B cell (primary cell): ENCODE measurements at regions not wholly inside any gene's neighbourhood (a gene's known extent, or its start where the extent isn't known, plus 50 kb on each side); places are given as distances from the start of the nearest gene placed in this dataset.

ENCODE experiments used
- ATAC-seq: fragments of 200-7000 bp; cut with Tn5 transposase; one replicate; pipeline ENCODE4 v1.10.0; 2021; ENCODE audit warnings: low read depth, mild to moderate bottlenecking, moderate number of reproducible peaks, moderate library complexity
- CTCF ChIA-PET: fragments of 350-600 bp; sonication (Branson Sonifier 250); formaldehyde crosslinking; loops from one replicate; lab custom pipeline; 2021; ENCODE audit warnings: antibody characterized with exemption, inconsistent platforms; lab: Charles Lee
- POLR2A ChIA-PET: fragments of 350-600 bp; sonication (Branson Sonifier 250); formaldehyde crosslinking; loops from one replicate; lab custom pipeline; 2021; ENCODE audit warnings: antibody characterized with exemption; lab: Charles Lee
- DNase-seq: peaks from one replicate; pipeline ENCODE4 v3.0.0; 2013
- H2AFZ ChIP-seq: 2 replicates; pipeline ENCODE4 v1.6.1; 2012; ENCODE audit warnings: mild to moderate bottlenecking, low read depth, low read length; ENCODE audit not compliant: insufficient read depth, poor library complexity, severe bottlenecking
- H3K27ac ChIP-seq, 2 donors: 1 replicate in 1 of 2; 2 replicates in 1 of 2; pipeline ENCODE4 v1.5.1; 2012 to 2013; ENCODE audit warnings: low read length in 2 of 2, mild to moderate bottlenecking in 2 of 2, moderate library complexity in 1 of 2
- H3K27me3 ChIP-seq, 4 experiments: fragments of 200-600 bp in 1 of 4; sonication (generic) in 1 of 4; replicated peaks in 1 of 4; 1 replicate in 2 of 4; 2 replicates in 2 of 4; pipeline versions ENCODE4 v1.6.1 to v1.7.0; 2013 to 2016; ENCODE audit warnings: low read length in 3 of 4, mild to moderate bottlenecking in 2 of 4, mixed read lengths in 1 of 4, moderate library complexity in 1 of 4; ENCODE audit not compliant: insufficient read depth in 4 of 4, control insufficient read depth in 3 of 4; ENCODE audit errors: control extremely low read depth in 1 of 4
- H3K36me3 ChIP-seq, 2 experiments: replicated peaks in 1 of 2; 1 replicate in 1 of 2; 2 replicates in 1 of 2; pipeline versions ENCODE4 v1.6.1 to v1.7.1; 2013; ENCODE audit warnings: low read length in 1 of 2; ENCODE audit not compliant: insufficient read depth in 2 of 2, control insufficient read depth in 1 of 2; ENCODE audit errors: control extremely low read depth in 1 of 2, extremely low read depth in 1 of 2
- H3K4me1 ChIP-seq, 2 donors: fragments of 200-600 bp in 1 of 2; sonication (generic) in 1 of 2; 1 replicate in 1 of 2; 2 replicates in 1 of 2; pipeline versions ENCODE4 v1.5.1 to v1.6.1; 2013 to 2017; ENCODE audit warnings: low read length in 2 of 2; ENCODE audit not compliant: control insufficient read depth in 2 of 2, insufficient read depth in 2 of 2
- H3K4me2 ChIP-seq: replicated peaks from 2 replicates; pipeline ENCODE3; 2012; ENCODE audit warnings: mild to moderate bottlenecking, low read depth, low read length; ENCODE audit not compliant: poor library complexity, severe bottlenecking
- H3K4me3 ChIP-seq, 5 experiments: fragments of 200-600 bp in 1 of 5; sonication (generic) in 1 of 5; 1 replicate in 3 of 5; 2 replicates in 2 of 5; pipeline versions ENCODE4 v1.5.1 to v1.7.0; 2011 to 2016; ENCODE audit warnings: low read length in 4 of 5, mild to moderate bottlenecking in 4 of 5, low read depth in 2 of 5, control low read depth in 1 of 5, moderate library complexity in 1 of 5; ENCODE audit not compliant: insufficient read depth in 1 of 5; ENCODE audit errors: control extremely low read depth in 1 of 5, extremely low read depth in 1 of 5
- H3K79me2 ChIP-seq: fragments of 200-600 bp; sonication (generic); one replicate; pipeline ENCODE4 v1.6.0; 2016; ENCODE audit warnings: low read length; ENCODE audit not compliant: control insufficient read depth, insufficient read depth
- H3K9ac ChIP-seq: fragments of 200-600 bp; sonication (generic); 2 replicates; pipeline ENCODE4 v1.6.1; 2017; ENCODE audit warnings: mild to moderate bottlenecking, low read length, moderate library complexity
- H3K9me3 ChIP-seq, 3 donors: one replicate each; pipeline versions ENCODE4 v1.6.1 to v1.7.1; 2013; ENCODE audit warnings: low read length in 2 of 3; ENCODE audit not compliant: control insufficient read depth in 2 of 3, insufficient read depth in 1 of 3; ENCODE audit errors: control extremely low read depth in 1 of 3
- H4K20me1 ChIP-seq: 2 replicates; pipeline ENCODE4 v1.6.0; 2012; ENCODE audit warnings: mild to moderate bottlenecking, low read length; ENCODE audit not compliant: insufficient read depth, control insufficient read depth, poor library complexity, severe bottlenecking
- H3K27ac Mint-ChIP-seq: one replicate; pipeline ENCODE4 v1.8.0; 2021; ENCODE audit warnings: mixed read lengths
- H3K27me3 Mint-ChIP-seq: one replicate; pipeline ENCODE4 v1.8.0; 2021; ENCODE audit warnings: mixed read lengths
- H3K4me1 Mint-ChIP-seq: one replicate; pipeline ENCODE4 v1.8.0; 2021; ENCODE audit warnings: mixed read lengths
- H3K4me3 Mint-ChIP-seq: one replicate; pipeline ENCODE4 v1.8.0; 2021; ENCODE audit warnings: mixed read lengths
- H3K9me3 Mint-ChIP-seq: one replicate; pipeline ENCODE4 v1.8.0; 2022; ENCODE audit warnings: mixed read lengths; ENCODE audit not compliant: insufficient read depth
- EZH2 ChIP-seq: IDR thresholded peaks from 2 replicates; pipeline ENCODE4 v1.6.1; 2012; ENCODE audit warnings: borderline replicate concordance, low read depth, mild to moderate bottlenecking, moderate library complexity, low read length; ENCODE audit not compliant: insufficient read depth, poor library complexity, severe bottlenecking
- WGBS: methylation state at CpG from one replicate; pipeline ENCODE4 v1.1.5; 2013; ENCODE audit warnings: missing lambda C conversion rate; ENCODE audit not compliant: insufficient coverage; 5-methylcytosine and 5-hydroxymethylcytosine counted together
- intact Hi-C: fragments of 100-400 bp; cut with micrococcal nuclease; formaldehyde crosslinking; loops from one replicate; pipeline ENCODE4 v1.10.0; 2022
- TF ChIP-seq, protein P1 (sequence below): fragments of 200-600 bp; IDR thresholded peaks from one replicate; pipeline ENCODE4 v1.8.0; 2022; ENCODE audit warnings: antibody characterized with exemption, mild to moderate bottlenecking

DNA sequence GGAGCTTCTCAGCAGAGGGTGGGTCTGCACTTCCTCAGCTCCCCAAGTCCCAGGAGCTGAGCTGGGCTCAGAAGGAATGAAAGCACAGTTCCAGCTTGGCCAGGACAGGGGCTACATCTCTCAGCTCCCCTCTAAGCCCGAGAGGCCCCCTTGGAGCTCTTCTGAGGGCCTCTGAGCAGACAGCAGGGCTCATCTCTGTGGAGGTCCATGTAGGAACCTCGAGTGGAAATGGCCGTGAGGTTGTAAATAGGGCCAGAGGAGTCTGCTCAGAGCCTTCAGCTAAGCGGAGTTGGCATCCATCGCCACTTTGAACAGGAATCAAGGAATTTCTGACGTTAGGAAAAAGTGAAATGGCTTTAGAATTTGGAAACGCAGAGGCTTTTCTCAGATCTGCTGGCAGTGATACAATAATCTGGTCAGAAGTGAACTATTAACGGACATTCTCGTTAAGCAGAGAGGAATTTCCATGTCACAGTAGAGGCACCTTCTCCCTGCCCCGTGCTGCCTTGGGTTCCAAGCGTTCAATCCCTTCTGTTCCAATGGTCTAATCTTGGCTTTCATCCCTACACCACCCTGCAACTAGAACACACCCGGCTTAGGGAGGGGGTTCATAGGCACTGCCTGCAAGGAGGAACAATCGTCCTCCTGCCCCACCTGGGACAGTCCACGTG lies 213.9 kb downstream of the NDUFA10 start:
- Mint-ChIP-seq H3K27me3 (no peaks in the 10 kb centered on the region), H3K4me1 (no peaks in the 10 kb centered on the region), H3K27ac (no peak overlapping the region), H3K9me3 (no peaks in the 10 kb centered on the region), H3K4me3 (no peak overlapping the region)
- intact Hi-C loops = no loop called here
- Histone ChIP-seq H3K4me1 (no peaks in the 10 kb centered on the region), H2AFZ (no peak overlapping the region), H3K27ac (no peak overlapping the region), H4K20me1 (no peaks in the 10 kb centered on the region), H3K79me2 (no peaks in the 10 kb centered on the region), H3K4me2 (no peak overlapping the region), H3K4me3 (no peak overlapping the region), H3K9me3 (no peaks in the 10 kb centered on the region), H3K9ac (no peak overlapping the region), H3K27me3 (no peaks in the 10 kb centered on the region), H3K36me3 (no peaks in the 10 kb centered on the region)
- no peak for DNase-seq
- no peak for TF ChIP-seq EZH2
- TF ChIP-seq, protein P1, sequence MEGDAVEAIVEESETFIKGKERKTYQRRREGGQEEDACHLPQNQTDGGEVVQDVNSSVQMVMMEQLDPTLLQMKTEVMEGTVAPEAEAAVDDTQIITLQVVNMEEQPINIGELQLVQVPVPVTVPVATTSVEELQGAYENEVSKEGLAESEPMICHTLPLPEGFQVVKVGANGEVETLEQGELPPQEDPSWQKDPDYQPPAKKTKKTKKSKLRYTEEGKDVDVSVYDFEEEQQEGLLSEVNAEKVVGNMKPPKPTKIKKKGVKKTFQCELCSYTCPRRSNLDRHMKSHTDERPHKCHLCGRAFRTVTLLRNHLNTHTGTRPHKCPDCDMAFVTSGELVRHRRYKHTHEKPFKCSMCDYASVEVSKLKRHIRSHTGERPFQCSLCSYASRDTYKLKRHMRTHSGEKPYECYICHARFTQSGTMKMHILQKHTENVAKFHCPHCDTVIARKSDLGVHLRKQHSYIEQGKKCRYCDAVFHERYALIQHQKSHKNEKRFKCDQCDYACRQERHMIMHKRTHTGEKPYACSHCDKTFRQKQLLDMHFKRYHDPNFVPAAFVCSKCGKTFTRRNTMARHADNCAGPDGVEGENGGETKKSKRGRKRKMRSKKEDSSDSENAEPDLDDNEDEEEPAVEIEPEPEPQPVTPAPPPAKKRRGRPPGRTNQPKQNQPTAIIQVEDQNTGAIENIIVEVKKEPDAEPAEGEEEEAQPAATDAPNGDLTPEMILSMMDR = no peak
- POLR2A ChIA-PET = no interaction called here
- no peak for ATAC-seq
- CTCF ChIA-PET = no interaction called here
- 85% methylated on average over 14 of the region's 14 CpGs for WGBS

DNA sequence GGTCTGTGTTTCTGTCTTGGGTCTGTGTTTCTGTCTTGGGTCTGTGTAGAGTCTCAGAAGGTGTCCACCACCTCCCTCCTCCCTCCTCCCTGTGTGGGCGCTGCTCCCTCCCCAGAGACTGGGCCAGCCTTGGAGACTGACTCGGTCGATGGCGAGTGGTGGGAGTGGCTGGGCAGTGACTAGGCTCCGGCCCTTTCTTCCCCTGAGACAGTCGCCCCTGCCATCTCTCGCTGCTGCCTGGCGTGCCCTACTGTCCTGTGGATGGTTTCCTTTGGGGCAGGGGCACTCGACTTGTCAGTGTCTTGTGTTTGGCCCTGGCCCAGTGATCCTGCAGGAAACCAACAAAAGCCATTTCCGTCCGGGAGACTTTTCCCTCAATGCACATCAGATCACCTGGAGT lies 215.8 kb downstream of the NDUFA10 start:
- Mint-ChIP-seq H3K27ac (no peak overlapping the region), H3K27me3 (no peaks in the 10 kb centered on the region), H3K4me3 (no peak overlapping the region), H3K9me3 (no peaks in the 10 kb centered on the region), H3K4me1 (no peaks in the 10 kb centered on the region)
- Histone ChIP-seq H3K4me1 (no peaks in the 10 kb centered on the region), H3K27ac (no peak overlapping the region), H2AFZ (no peak overlapping the region), H3K9ac (no peak overlapping the region), H3K4me2 (no peak overlapping the region), H3K79me2 (no peaks in the 10 kb centered on the region), H3K9me3 (no peaks in the 10 kb centered on the region), H3K36me3 (no peaks in the 10 kb centered on the region), H3K4me3 (no peak overlapping the region), H3K27me3 (no peaks in the 10 kb centered on the region), H4K20me1 (no peaks in the 10 kb centered on the region)
- ATAC-seq (no peak), DNase-seq (no peak)
- 89% methylated on average over 8 of the region's 11 CpGs for WGBS
- intact Hi-C loops = no loop called here
- ChIA-PET POLR2A (no interaction called here), CTCF (no interaction called here)
- TF ChIP-seq, protein P1 = no peak
- no peak for TF ChIP-seq EZH2
